Liver (tissue), 8 donors: ENCODE measurements at regions not wholly inside any gene's neighbourhood (a gene's known extent, or its start where the extent isn't known, plus 50 kb on each side); places are given as distances from the start of the nearest gene placed in this dataset.

Source experiments
- DNase-seq: peaks from one replicate; pipeline ENCODE4 v3.0.0-alpha.2; 2017; ENCODE audit warnings: low spot score
- H3K27ac ChIP-seq, 2 donors: one replicate each; pipeline ENCODE4 v1.7.0; 2013; ENCODE audit warnings: inconsistent platforms in 2 of 2, low read length in 2 of 2, control low read depth in 1 of 2, low read depth in 1 of 2, mild to moderate bottlenecking in 1 of 2
- H3K27me3 ChIP-seq, 4 donors: one replicate each; pipeline versions ENCODE4 v1.6.1 to v1.7.0; 2013; ENCODE audit warnings: low read length in 3 of 4, inconsistent platforms in 1 of 4, mild to moderate bottlenecking in 1 of 4, moderate library complexity in 1 of 4; ENCODE audit not compliant: control insufficient read depth in 4 of 4, insufficient read depth in 4 of 4
- H3K36me3 ChIP-seq, 4 donors: one replicate each; pipeline versions ENCODE4 v1.6.1 to v1.7.0; 2013; ENCODE audit warnings: low read length in 3 of 4, mild to moderate bottlenecking in 3 of 4, low read depth in 1 of 4, moderate library complexity in 1 of 4; ENCODE audit not compliant: control insufficient read depth in 4 of 4, insufficient read depth in 3 of 4
- H3K4me1 ChIP-seq, 4 donors: one replicate each; pipeline versions ENCODE4 v1.6.1 to v1.7.0; 2013; ENCODE audit warnings: low read length in 3 of 4, mild to moderate bottlenecking in 3 of 4, moderate library complexity in 1 of 4; ENCODE audit not compliant: control insufficient read depth in 4 of 4, insufficient read depth in 4 of 4
- H3K4me3 ChIP-seq, 3 donors: one replicate each; pipeline versions ENCODE4 v1.6.1 to v1.7.0; 2013; ENCODE audit warnings: low read length in 3 of 3, control low read depth in 1 of 3, low read depth in 1 of 3, mild to moderate bottlenecking in 1 of 3
- H3K9ac ChIP-seq, 2 donors: one replicate each; pipeline ENCODE4 v1.7.0; 2013; ENCODE audit warnings: low read length in 2 of 2, mild to moderate bottlenecking in 2 of 2, moderate library complexity in 2 of 2, control low read depth in 1 of 2, low read depth in 1 of 2
- H3K9me3 ChIP-seq, 4 donors: one replicate each; pipeline versions ENCODE4 v1.6.1 to v1.7.0; 2013; ENCODE audit warnings: low read length in 3 of 4; ENCODE audit not compliant: control insufficient read depth in 4 of 4
- CTCF ChIP-seq: fragments of 150-350 bp; IDR thresholded peaks from 2 replicates; pipeline ENCODE4 v1.5.1; 2017; ENCODE audit warnings: improper control_type of control experiment, low read depth, low read length; ENCODE audit not compliant: missing input control
- EGR1 ChIP-seq, 2 donors: IDR thresholded peaks; 2 replicates each; pipeline ENCODE4 v1.6.1; 2016 to 2018; ENCODE audit warnings: antibody characterized with exemption in 2 of 2, low read depth in 2 of 2
- FOXA1 ChIP-seq: IDR thresholded peaks from 2 replicates; pipeline ENCODE4 v1.6.1; 2016; ENCODE audit warnings: antibody characterized with exemption
- FOXA2 ChIP-seq: IDR thresholded peaks from 2 replicates; pipeline ENCODE4 v1.6.1; 2016; ENCODE audit warnings: antibody characterized with exemption
- GABPA ChIP-seq, 2 donors: IDR thresholded peaks in 1 of 2; conservative IDR thresholded peaks in 1 of 2; 2 replicates each; pipeline ENCODE4 v1.6.1; 2016; ENCODE audit warnings: antibody characterized with exemption in 2 of 2, mild to moderate bottlenecking in 1 of 2, moderate library complexity in 1 of 2
- HNF4G ChIP-seq: IDR thresholded peaks from 2 replicates; pipeline ENCODE4 v1.6.1; 2016; ENCODE audit warnings: antibody characterized with exemption
- JUND ChIP-seq, 2 donors: IDR thresholded peaks; 2 replicates each; pipeline ENCODE4 v1.6.1; 2016; ENCODE audit warnings: antibody characterized with exemption in 2 of 2
- MAX ChIP-seq: IDR thresholded peaks from 2 replicates; pipeline ENCODE4 v1.6.1; 2016; ENCODE audit warnings: antibody characterized with exemption
- NR2F2 ChIP-seq: IDR thresholded peaks from 2 replicates; pipeline ENCODE4 v1.6.1; 2016; ENCODE audit warnings: antibody characterized with exemption
- SP1 ChIP-seq: IDR thresholded peaks from 2 replicates; pipeline ENCODE4 v1.6.1; 2018; ENCODE audit warnings: antibody characterized with exemption, mild to moderate bottlenecking
- TAF1 ChIP-seq: conservative IDR thresholded peaks from 2 replicates; pipeline ENCODE4 v1.6.1; 2016; ENCODE audit warnings: antibody characterized with exemption, mild to moderate bottlenecking
- ZBTB33 ChIP-seq: IDR thresholded peaks from 2 replicates; pipeline ENCODE4 v1.6.1; 2016; ENCODE audit warnings: antibody characterized with exemption
- whole genome bisulfite sequencing: extraction: QIAGEN DNeasy Blood & Tissue Kit; methylation state at CpG from one replicate; pipeline ENCODE4 v1.1.7; 2013; 5-methylcytosine and 5-hydroxymethylcytosine counted together
- donor health status: healthy.
- donor health status: healthy.
- donor health status: healthy.
- donor health status: healthy.
- donor health status: healthy.

GRCh38 chr12:63042646-63043045, 107.7 kb upstream of the PPM1H start:
- Histone ChIP-seq H3K27me3 (no peaks in the 10 kb centered on the region), H3K9me3 (no peaks in the 10 kb centered on the region), H3K9ac (no peak overlapping the region), H3K4me1 (no peaks in the 10 kb centered on the region), H3K4me3 (no peak overlapping the region), H3K36me3 (no peaks in the 10 kb centered on the region), H3K27ac (no peak overlapping the region)
- DNase-seq = no peak
- WGBS = 70% methylated on average over 1 of the region's 1 CpG
- no peak for TF ChIP-seq SP1
- no peak for TF ChIP-seq FOXA1
- no peak for TF ChIP-seq NR2F2
- no peak for TF ChIP-seq ZBTB33
- no peak for TF ChIP-seq FOXA2
- TF ChIP-seq EGR1 (IDR thresholded peaks at IDR 0.05; ENCODE audit: low read depth in 2 of 2) = no peak

GRCh38 chr12:63041601-63042000, 106.7 kb upstream of the PPM1H start:
- Histone ChIP-seq H3K4me1 (no peaks in the 10 kb centered on the region), H3K36me3 (no peaks in the 10 kb centered on the region), H3K9ac (no peak overlapping the region), H3K4me3 (no peak overlapping the region), H3K9me3 (no peaks in the 10 kb centered on the region), H3K27me3 (no peaks in the 10 kb centered on the region), H3K27ac (no peak overlapping the region)
- DNase-seq = no peak
- TF ChIP-seq SP1 = no peak
- TF ChIP-seq TAF1 = no peak
- no peak for TF ChIP-seq EGR1 (IDR thresholded peaks at IDR 0.05; ENCODE audit: low read depth in 2 of 2)
- TF ChIP-seq MAX = no peak
- no peak for TF ChIP-seq GABPA (IDR thresholded peaks at IDR 0.05 in 1 of 2, conservative IDR thresholded peaks at IDR 0.05 in 1 of 2)
- no peak for TF ChIP-seq JUND (IDR thresholded peaks at IDR 0.05)
- no peak for TF ChIP-seq NR2F2
- TF ChIP-seq ZBTB33 = no peak
- no peak for TF ChIP-seq HNF4G
- TF ChIP-seq CTCF = no peak
- 76% methylated on average over 1 of the region's 1 CpG for WGBS
